ENCODE measurements at regions not wholly inside any gene's neighbourhood (a gene's known extent, or its start where the extent isn't known, plus 50 kb on each side); places are given as distances from the start of the nearest gene placed in this dataset.

GRCh38 chr14:22458737-22459136 is 130.3 kb downstream of the DAD1 start:
- H3K4me1 ChIP-seq, result no peaks in the 10 kb centered on the region
- intact Hi-C loops (cut with DNase I; ENCODE audit: low total_unique reads) (no loop called here), in situ Hi-C loops (cut with MboI; ENCODE audit: low pct_ligation_motif_present in 1 of 4, low pct_unique_long_range_greater_than_20kb in 1 of 4, low sequenced_read_pairs in 3 of 4) (loop anchor here in 2 of 4 donors (25.0 kb wide), 1 partner anchor 146 kb away; no protein-coding TSS in a partner anchor)
- H3K9me3 ChIP-seq, result no peaks in the 10 kb centered on the region
- 93% methylated on average over 2 of the region's 2 CpGs; no CpG with 5 or more reads in 1 of the 2 donors for WGBS, 2 donors (ENCODE audit: low coverage in 1 of 2)
- no peak for DNase-seq
- no peaks in the 10 kb centered on the region for H3K36me3 ChIP-seq
- H3K27me3 ChIP-seq, result no peaks in the 10 kb centered on the region
- no peak overlapping the region for H3K4me3 ChIP-seq
- no peak overlapping the region for H3K27ac ChIP-seq
- TF ChIP-seq POLR2A (IDR thresholded peaks at IDR 0.05), result no peak
- TF ChIP-seq, protein P1, sequence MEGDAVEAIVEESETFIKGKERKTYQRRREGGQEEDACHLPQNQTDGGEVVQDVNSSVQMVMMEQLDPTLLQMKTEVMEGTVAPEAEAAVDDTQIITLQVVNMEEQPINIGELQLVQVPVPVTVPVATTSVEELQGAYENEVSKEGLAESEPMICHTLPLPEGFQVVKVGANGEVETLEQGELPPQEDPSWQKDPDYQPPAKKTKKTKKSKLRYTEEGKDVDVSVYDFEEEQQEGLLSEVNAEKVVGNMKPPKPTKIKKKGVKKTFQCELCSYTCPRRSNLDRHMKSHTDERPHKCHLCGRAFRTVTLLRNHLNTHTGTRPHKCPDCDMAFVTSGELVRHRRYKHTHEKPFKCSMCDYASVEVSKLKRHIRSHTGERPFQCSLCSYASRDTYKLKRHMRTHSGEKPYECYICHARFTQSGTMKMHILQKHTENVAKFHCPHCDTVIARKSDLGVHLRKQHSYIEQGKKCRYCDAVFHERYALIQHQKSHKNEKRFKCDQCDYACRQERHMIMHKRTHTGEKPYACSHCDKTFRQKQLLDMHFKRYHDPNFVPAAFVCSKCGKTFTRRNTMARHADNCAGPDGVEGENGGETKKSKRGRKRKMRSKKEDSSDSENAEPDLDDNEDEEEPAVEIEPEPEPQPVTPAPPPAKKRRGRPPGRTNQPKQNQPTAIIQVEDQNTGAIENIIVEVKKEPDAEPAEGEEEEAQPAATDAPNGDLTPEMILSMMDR (IDR thresholded peaks at IDR 0.05), result no peak
- no peak for TF ChIP-seq POLR2AphosphoS5 (IDR thresholded peaks at IDR 0.05)
- no peak for TF ChIP-seq EP300 (IDR thresholded peaks at IDR 0.05; ENCODE audit: low read depth)

GRCh38 chr14:22456998-22457594 is 131.9 kb downstream of the DAD1 start:
- WGBS, 2 donors (ENCODE audit: low coverage in 1 of 2), result 67 to 76% methylated on average over 1 to 2 of the region's 2 CpGs
- no peaks in the 10 kb centered on the region for H3K4me1 ChIP-seq
- DNase-seq, result no peak
- TF ChIP-seq, protein P1 (IDR thresholded peaks at IDR 0.05), result no peak
- no peak for TF ChIP-seq EP300 (IDR thresholded peaks at IDR 0.05; ENCODE audit: low read depth)
- no peak for TF ChIP-seq POLR2AphosphoS5 (IDR thresholded peaks at IDR 0.05)
- no peak for TF ChIP-seq POLR2A (IDR thresholded peaks at IDR 0.05)
- H3K36me3 ChIP-seq, result no peaks in the 10 kb centered on the region
- no peak overlapping the region for H3K4me3 ChIP-seq
- in situ Hi-C loops (cut with MboI; ENCODE audit: low pct_ligation_motif_present in 1 of 4, low pct_unique_long_range_greater_than_20kb in 1 of 4, low sequenced_read_pairs in 3 of 4) (loop anchor here in 2 of 4 donors (25.0 kb wide), 1 partner anchor 145 kb away; no protein-coding TSS in a partner anchor), intact Hi-C loops (cut with DNase I; ENCODE audit: low total_unique reads) (no loop called here)
- H3K9me3 ChIP-seq, result no peaks in the 10 kb centered on the region
- no peaks in the 10 kb centered on the region for H3K27me3 ChIP-seq
- H3K27ac ChIP-seq, result no peak overlapping the region

DNA sequence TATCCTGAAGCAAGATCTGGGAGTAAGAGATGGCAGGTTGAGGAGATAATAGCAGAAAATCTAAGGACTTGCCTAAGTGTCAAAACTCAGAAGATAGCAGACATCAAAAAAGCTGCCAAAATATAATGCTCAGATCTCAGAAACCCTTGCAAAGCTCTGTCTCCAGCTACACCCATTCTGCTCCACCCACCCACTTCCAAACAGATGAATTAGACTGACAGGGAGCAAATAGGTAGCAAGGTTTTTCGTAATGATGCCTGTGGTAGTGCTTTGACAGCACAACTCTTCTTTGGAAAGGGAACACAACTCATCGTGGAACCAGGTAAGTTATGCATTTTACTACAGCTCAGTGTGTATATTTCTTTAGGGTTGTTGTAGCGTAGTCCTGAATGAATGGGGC is 132.6 kb downstream of the DAD1 start:
- 73 to 83% methylated on average over 2 to 3 of the region's 3 CpGs for WGBS, 2 donors (ENCODE audit: low coverage in 1 of 2)
- TF ChIP-seq POLR2AphosphoS5 (IDR thresholded peaks at IDR 0.05) (no peak), EP300 (IDR thresholded peaks at IDR 0.05; ENCODE audit: low read depth) (no peak), POLR2A (IDR thresholded peaks at IDR 0.05) (no peak)
- TF ChIP-seq, protein P1 (IDR thresholded peaks at IDR 0.05), result no peak
- Histone ChIP-seq H3K27ac (no peak overlapping the region), H3K9me3 (no peaks in the 10 kb centered on the region), H3K4me3 (no peak overlapping the region), H3K36me3 (no peaks in the 10 kb centered on the region), H3K27me3 (no peaks in the 10 kb centered on the region), H3K4me1 (no peaks in the 10 kb centered on the region)
- DNase-seq, result no peak
- intact Hi-C loops (cut with DNase I; ENCODE audit: low total_unique reads), result no loop called here
- in situ Hi-C loops (cut with MboI; ENCODE audit: low pct_ligation_motif_present in 1 of 4, low pct_unique_long_range_greater_than_20kb in 1 of 4, low sequenced_read_pairs in 3 of 4), result loop anchor here in 2 of 4 donors (25.0 kb wide), 1 partner anchor 144 kb away; no protein-coding TSS in a partner anchor

DNA sequence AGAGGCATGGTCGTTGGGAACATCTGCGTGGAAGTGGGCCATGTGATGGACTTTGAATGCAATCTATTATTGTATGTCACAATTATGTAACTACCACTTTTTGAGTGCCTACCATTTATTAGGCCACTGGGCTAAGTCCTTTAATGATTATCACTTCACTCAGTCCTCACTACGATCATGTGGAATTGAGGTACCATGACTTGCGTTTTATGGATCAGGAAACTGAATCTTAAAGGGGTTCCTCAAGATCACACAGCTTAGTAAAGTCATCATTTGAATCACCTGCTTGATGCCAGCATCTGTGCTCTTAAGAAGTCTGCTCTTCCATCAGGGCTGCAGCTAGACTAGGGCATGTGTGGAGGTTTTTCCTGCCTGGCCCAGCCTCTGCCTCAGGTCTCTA is 136.7 kb downstream of the DAD1 start:
- no peak overlapping the region for H3K4me3 ChIP-seq
- H3K9me3 ChIP-seq, result no peaks in the 10 kb centered on the region
- no peak overlapping the region for H3K27ac ChIP-seq
- in situ Hi-C loops (cut with MboI; ENCODE audit: low pct_ligation_motif_present in 1 of 4, low pct_unique_long_range_greater_than_20kb in 1 of 4, low sequenced_read_pairs in 3 of 4) (loop anchor here in 2 of 4 donors (25.0 kb wide), 1 partner anchor 140 kb away; no protein-coding TSS in a partner anchor), intact Hi-C loops (cut with DNase I; ENCODE audit: low total_unique reads) (no loop called here)
- DNase-seq, result no peak
- no peaks in the 10 kb centered on the region for H3K36me3 ChIP-seq
- no peak for TF ChIP-seq POLR2A (IDR thresholded peaks at IDR 0.05)
- TF ChIP-seq, protein P1 (IDR thresholded peaks at IDR 0.05), result no peak
- TF ChIP-seq POLR2AphosphoS5 (IDR thresholded peaks at IDR 0.05), result no peak
- TF ChIP-seq EP300 (IDR thresholded peaks at IDR 0.05; ENCODE audit: low read depth), result no peak
- no peaks in the 10 kb centered on the region for H3K27me3 ChIP-seq
- 83 to 94% methylated on average over 3 to 4 of the region's 4 CpGs for WGBS, 2 donors (ENCODE audit: low coverage in 1 of 2)
- H3K4me1 ChIP-seq, result no peaks in the 10 kb centered on the region
